Prostate gland (tissue), 2 donors: ENCODE measurements at regions not wholly inside any gene's neighbourhood (a gene's known extent, or its start where the extent isn't known, plus 50 kb on each side); places are given as distances from the start of the nearest gene placed in this dataset.
"Not testable (repeated sequence)": the region's sequence is repeated elsewhere in the genome, so short reads cannot be mapped to it uniquely, and the experiment has no call there.

Experiments
- POLR2A ChIP-seq: fragments of 450-650 bp; IDR thresholded peaks from one replicate; pipeline ENCODE4 v1.6.1; 2016; ENCODE audit warnings: antibody characterized with exemption, mild to moderate bottlenecking
- POLR2AphosphoS5 ChIP-seq: sonication (generic); formaldehyde crosslinking; IDR thresholded peaks from one replicate; pipeline ENCODE4 v1.6.1; 2017; ENCODE audit warnings: antibody characterized with exemption
- TF ChIP-seq, protein P1 (sequence below), 4 experiments: fragments of 200-600 bp in 2 of 4; fragments of 450-650 bp in 2 of 4; sonication (generic) in 2 of 4; IDR thresholded peaks; 1 replicate in 3 of 4; 2 replicates in 1 of 4; pipeline ENCODE4 v1.5.1; 2016 to 2019; ENCODE audit warnings: antibody characterized with exemption in 4 of 4, mild to moderate bottlenecking in 2 of 4, moderate library complexity in 2 of 4

DNA sequence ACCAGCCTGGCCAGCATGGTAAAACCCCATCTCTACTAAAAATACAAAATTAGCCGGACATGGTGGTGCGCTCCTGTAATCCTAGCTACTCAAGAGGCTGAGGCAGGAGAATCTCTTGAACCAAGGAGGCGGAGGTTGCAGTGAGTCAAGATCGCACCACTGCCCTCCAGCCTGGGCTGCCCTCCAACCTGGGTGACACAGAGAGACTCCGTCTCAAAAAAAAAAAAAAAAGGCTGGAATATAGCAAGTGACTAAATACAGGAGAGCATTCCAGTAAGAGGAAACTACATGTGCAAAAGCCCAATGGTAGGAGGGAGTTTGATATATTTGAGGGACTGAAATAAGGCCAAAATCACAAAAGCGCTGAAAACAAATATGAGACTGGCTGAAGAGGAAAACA, 76.5 kb upstream of the NR5A2 start:
- TF ChIP-seq POLR2A, POLR2AphosphoS5: not testable (repeated sequence)
- TF ChIP-seq, protein P1, sequence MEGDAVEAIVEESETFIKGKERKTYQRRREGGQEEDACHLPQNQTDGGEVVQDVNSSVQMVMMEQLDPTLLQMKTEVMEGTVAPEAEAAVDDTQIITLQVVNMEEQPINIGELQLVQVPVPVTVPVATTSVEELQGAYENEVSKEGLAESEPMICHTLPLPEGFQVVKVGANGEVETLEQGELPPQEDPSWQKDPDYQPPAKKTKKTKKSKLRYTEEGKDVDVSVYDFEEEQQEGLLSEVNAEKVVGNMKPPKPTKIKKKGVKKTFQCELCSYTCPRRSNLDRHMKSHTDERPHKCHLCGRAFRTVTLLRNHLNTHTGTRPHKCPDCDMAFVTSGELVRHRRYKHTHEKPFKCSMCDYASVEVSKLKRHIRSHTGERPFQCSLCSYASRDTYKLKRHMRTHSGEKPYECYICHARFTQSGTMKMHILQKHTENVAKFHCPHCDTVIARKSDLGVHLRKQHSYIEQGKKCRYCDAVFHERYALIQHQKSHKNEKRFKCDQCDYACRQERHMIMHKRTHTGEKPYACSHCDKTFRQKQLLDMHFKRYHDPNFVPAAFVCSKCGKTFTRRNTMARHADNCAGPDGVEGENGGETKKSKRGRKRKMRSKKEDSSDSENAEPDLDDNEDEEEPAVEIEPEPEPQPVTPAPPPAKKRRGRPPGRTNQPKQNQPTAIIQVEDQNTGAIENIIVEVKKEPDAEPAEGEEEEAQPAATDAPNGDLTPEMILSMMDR (IDR thresholded peaks at IDR 0.05): not testable (repeated sequence)
